SHP77 (cell line): ENCODE measurements at regions not wholly inside any gene's neighbourhood (a gene's known extent, or its start where the extent isn't known, plus 50 kb on each side); places are given as distances from the start of the nearest gene placed in this dataset.

Experiments used
- DNase-seq, 2 experiments: peaks; one replicate each; lab custom pipeline; 2025; lab: John Stamatoyannopoulos, UW

DNA sequence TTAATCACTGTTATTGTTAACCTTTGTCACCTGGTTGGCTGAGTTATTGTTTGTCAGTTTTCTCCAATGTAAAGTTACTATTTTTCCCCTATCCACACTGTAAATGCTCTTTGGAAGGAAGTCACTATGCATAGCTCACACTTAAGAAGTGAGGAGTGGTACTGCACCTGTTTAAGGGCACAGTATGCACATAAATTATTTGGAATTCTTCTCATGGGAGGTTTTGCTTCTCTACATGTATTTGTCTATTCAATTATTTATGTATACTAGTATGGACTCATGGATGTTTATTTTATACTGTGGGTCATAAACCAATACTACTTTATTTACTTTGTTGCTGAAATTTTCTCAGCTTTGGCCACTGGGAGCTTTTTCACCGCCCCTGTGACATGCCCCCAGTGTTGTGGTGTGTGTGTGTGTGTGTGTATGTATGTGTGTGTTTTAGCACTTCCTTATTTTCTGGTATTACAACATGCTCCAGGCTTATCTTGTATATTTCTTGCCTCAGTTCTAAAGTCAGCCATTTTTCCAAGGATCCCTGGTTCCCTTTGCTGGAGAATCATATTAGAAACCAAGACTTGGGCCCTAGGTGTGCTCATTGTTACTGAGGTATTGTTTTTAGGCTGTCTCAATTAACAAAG is 290.5 kb downstream of the KBTBD8 start:
- no peak for DNase-seq

- DNase-seq = no peak
Measured at GRCh38 chr3:67289626-67290025, 291.5 kb downstream of the KBTBD8 start.

- no peak for DNase-seq
Measured at GRCh38 chr3:67290438-67290837, 292.3 kb downstream of the KBTBD8 start.

- DNase-seq = no peak
Measured at GRCh38 chr3:67291287-67292252, 293.5 kb downstream of the KBTBD8 start.

GRCh38 chr3:67292356-67293121 is 294.4 kb downstream of the KBTBD8 start:
- no peak for DNase-seq

DNA sequence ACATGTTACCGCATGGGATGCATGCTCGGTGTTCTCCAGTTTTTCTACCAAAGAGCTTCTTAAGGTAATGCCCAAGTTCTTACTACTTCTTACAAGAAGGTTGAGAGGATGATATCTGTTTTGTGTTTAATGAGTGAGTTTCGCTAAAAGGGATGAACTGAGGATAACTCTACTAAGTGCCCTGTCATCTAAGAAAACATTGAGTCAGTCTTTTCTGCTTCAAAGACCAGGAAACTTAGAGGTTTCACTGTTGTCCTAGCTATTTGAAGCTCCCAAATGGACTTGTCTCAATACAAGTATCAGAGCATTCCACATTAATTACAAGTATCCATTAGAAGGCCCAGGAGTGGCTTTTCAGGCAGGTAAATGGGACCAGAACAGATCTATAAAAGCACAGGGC is 296.2 kb downstream of the KBTBD8 start:
- no peak for DNase-seq

GRCh38 chr3:67296039-67296892 is 298.2 kb downstream of the KBTBD8 start:
- DNase-seq = no peak

GRCh38 chr3:67297715-67298475 is 299.8 kb downstream of the KBTBD8 start:
- no peak for DNase-seq

- DNase-seq = no peak
Measured at GRCh38 chr3:67301556-67301955, 303.4 kb downstream of the KBTBD8 start.

DNA sequence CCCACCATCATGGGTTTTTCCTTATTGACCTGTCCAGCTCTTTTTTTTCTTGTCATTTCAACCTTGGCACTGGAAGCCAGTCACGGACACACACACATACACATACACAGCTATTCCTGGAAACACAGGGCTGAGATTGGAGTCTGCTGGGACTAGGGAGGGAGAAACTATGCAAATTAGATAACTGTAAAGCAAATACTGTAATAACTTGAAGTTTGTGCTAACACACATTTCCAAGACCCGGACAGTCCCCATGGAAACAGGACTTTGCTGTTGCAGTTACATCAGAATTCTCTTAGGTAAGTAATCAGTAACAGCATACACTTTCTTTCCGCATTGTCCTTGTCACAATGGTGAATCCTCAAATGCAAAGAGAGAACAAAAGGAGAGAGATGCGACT is 304.4 kb downstream of the KBTBD8 start:
- no peak for DNase-seq

DNA sequence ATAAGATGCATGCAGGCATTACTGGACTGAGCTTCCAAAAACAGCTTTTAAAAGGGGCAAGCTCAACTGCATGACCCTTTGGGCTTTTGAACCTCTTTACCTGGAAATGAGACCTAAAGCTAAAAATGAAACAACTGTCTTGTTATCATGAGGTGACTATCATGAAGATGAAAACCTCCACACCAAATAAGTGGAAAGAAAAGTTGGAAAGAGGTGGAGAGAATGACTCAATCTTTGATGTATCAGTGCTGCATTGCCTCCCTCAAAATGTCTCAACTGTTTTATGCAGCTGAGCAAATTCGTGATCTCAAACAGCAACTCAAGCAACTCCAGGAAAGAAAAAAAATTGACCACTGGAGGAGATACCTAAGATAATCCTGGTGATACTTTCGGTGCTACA is 307.1 kb downstream of the KBTBD8 start:
- no peak for DNase-seq

DNA sequence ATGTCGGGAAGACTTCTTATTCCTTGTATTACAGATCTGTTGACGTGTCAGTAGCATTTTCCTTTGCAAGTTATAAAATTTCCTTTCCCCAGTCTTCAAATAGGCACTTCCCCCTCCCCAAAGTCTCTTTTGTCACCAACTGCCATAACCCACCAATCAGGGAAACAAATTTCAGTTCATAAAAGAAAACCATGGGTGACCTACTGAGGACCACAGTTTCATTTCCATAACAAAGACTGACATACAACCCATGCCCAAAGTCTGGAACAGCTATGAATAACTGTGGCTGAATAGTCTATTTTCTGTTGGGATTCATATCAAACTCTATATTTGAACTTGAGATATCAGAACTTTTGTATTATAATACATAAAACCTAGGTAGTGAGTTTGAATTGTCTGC is 307.8 kb downstream of the KBTBD8 start:
- no peak for DNase-seq

DNA sequence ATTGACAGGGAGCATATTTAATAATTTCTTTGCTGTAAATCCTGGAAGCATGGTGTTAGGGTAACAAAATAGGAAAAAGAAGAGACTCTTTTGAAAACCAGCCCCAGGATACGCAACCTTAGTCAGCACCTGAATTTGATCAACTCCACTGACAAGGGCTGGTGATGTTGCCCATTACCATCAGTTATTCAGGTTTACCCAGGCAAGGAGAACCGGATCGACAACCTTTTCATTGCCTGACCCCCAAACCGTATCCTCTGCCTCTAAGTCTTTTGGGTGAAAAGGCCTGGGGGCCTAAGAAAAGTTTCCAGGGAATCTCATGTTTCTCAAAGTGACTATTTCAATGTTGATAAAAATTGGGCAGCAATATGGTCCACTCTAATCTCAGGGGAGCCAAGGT is 313.3 kb downstream of the KBTBD8 start:
- DNase-seq = no peak

DNA sequence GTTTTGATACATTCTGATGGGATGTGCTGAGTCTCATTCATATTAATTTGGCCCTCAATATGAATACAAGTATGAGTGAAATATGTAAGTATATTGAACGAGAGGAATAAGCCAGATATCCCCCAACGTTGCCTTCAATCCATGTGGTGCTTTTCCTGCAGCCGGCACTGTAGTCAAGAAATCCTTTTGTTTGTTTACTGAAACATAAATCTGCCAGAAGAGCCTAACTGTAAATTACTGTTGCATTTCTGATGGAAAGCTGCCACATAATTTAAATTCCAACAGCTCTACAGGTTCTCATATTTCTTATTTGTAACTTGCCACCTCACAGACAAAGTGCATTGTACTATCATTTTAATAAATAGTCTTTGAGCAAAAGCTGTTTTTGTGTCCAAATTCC is 314.0 kb downstream of the KBTBD8 start:
- DNase-seq = no peak

- DNase-seq = no peak
Measured at GRCh38 chr3:67318162-67318561, 320.1 kb downstream of the KBTBD8 start.

- DNase-seq = no peak
Measured at GRCh38 chr3:67324554-67324953, 326.4 kb downstream of the KBTBD8 start.
